ENCODE measurements at regions not wholly inside any gene's neighbourhood (a gene's known extent, or its start where the extent isn't known, plus 50 kb on each side); places are given as distances from the start of the nearest gene placed in this dataset.

- no peak overlapping the region for H3K27ac Mint-ChIP-seq
- H3K4me3 Mint-ChIP-seq (ENCODE audit: low read depth): no peak overlapping the region
- H3K27me3 Mint-ChIP-seq: peaks cover 3% of the 10 kb centered on the region
- H3K9me3 Mint-ChIP-seq (ENCODE audit: low read depth): no peaks in the 10 kb centered on the region
- H3K4me1 Mint-ChIP-seq (ENCODE audit: low read depth): peaks cover 11% of the 10 kb centered on the region
- TF ChIP-seq CTCF (IDR thresholded peaks at IDR 0.05; ENCODE audit: unreplicated experiment): no peak
- no peaks in the 10 kb centered on the region for H3K36me3 Mint-ChIP-seq (ENCODE audit: insufficient read depth)
- DNase-seq (ENCODE audit: low spot score, unreplicated experiment): no peak
Measured at GRCh38 chr6:87995461-87995860, 52.2 kb upstream of the SPACA1 start.

GRCh38 chr6:87993356-87993755 is 54.3 kb upstream of the SPACA1 start:
- Mint-ChIP-seq H3K4me1 (ENCODE audit: low read depth) (peaks cover 10% of the 10 kb centered on the region), H3K4me3 (ENCODE audit: low read depth) (no peak overlapping the region), H3K27ac (no peak overlapping the region), H3K9me3 (ENCODE audit: low read depth) (no peaks in the 10 kb centered on the region), H3K27me3 (peaks cover 3% of the 10 kb centered on the region), H3K36me3 (ENCODE audit: insufficient read depth) (no peaks in the 10 kb centered on the region)
- TF ChIP-seq CTCF (IDR thresholded peaks at IDR 0.05; ENCODE audit: unreplicated experiment): no peak
- DNase-seq (ENCODE audit: low spot score, unreplicated experiment): no peak

- H3K9me3 Mint-ChIP-seq (ENCODE audit: low read depth): peaks cover 4% of the 10 kb centered on the region
- TF ChIP-seq CTCF (IDR thresholded peaks at IDR 0.05; ENCODE audit: unreplicated experiment): no peak
- no peaks in the 10 kb centered on the region for H3K36me3 Mint-ChIP-seq (ENCODE audit: insufficient read depth)
- H3K27ac Mint-ChIP-seq: no peak overlapping the region
- peaks cover 3% of the 10 kb centered on the region for H3K27me3 Mint-ChIP-seq
- no peak for DNase-seq (ENCODE audit: low spot score, unreplicated experiment)
- no peak overlapping the region for H3K4me3 Mint-ChIP-seq (ENCODE audit: low read depth)
- peaks cover 10% of the 10 kb centered on the region for H3K4me1 Mint-ChIP-seq (ENCODE audit: low read depth)
Measured at GRCh38 chr6:87990871-87991270, 56.8 kb upstream of the SPACA1 start.

- Mint-ChIP-seq H3K4me3 (ENCODE audit: low read depth) (no peak overlapping the region), H3K27ac (no peak overlapping the region), H3K9me3 (ENCODE audit: low read depth) (no peaks in the 10 kb centered on the region), H3K4me1 (ENCODE audit: low read depth) (peaks cover 3% of the 10 kb centered on the region), H3K27me3 (peaks cover 4% of the 10 kb centered on the region), H3K36me3 (ENCODE audit: insufficient read depth) (no peaks in the 10 kb centered on the region)
- DNase-seq (ENCODE audit: low spot score, unreplicated experiment): no peak
- no peak for TF ChIP-seq CTCF (IDR thresholded peaks at IDR 0.05; ENCODE audit: unreplicated experiment)
Measured at GRCh38 chr6:87982134-87982533, 65.5 kb upstream of the SPACA1 start.

- H3K9me3 Mint-ChIP-seq (ENCODE audit: low read depth): no peaks in the 10 kb centered on the region
- H3K36me3 Mint-ChIP-seq (ENCODE audit: insufficient read depth): no peaks in the 10 kb centered on the region
- H3K4me1 Mint-ChIP-seq (ENCODE audit: low read depth): peaks cover 3% of the 10 kb centered on the region
- no peak for DNase-seq (ENCODE audit: low spot score, unreplicated experiment)
- H3K27me3 Mint-ChIP-seq: peaks cover 4% of the 10 kb centered on the region
- TF ChIP-seq CTCF (IDR thresholded peaks at IDR 0.05; ENCODE audit: unreplicated experiment): no peak
- H3K27ac Mint-ChIP-seq: no peak overlapping the region
- H3K4me3 Mint-ChIP-seq (ENCODE audit: low read depth): no peak overlapping the region
Measured at GRCh38 chr6:87979737-87980136, 67.9 kb upstream of the SPACA1 start.
